BJ (cell line): ENCODE measurements at regions not wholly inside any gene's neighbourhood (a gene's known extent, or its start where the extent isn't known, plus 50 kb on each side); places are given as distances from the start of the nearest gene placed in this dataset.

Source experiments
- CTCF ChIA-PET: fragments of 350-600 bp; formaldehyde crosslinking; extraction: SDS; loops from one replicate; lab custom pipeline; 2021; ENCODE audit warnings: antibody characterized with exemption, inconsistent platforms; lab: Yijun Ruan, JAX
- POLR2A ChIA-PET: fragments of 300-600 bp; sonication (Branson Sonifier 250); formaldehyde crosslinking; extraction: SDS; loops from one replicate; lab custom pipeline; 2021; ENCODE audit warnings: antibody characterized with exemption; lab: Charles Lee
- DNase-seq: peaks from one replicate; pipeline ENCODE4 v3.0.0-alpha.2; 2011; ENCODE audit warnings: low read depth
- H3K27me3 ChIP-seq: 2 replicates; pipeline ENCODE4 v1.6.0; 2011; ENCODE audit warnings: low read length; ENCODE audit not compliant: control insufficient read depth, insufficient read depth
- H3K36me3 ChIP-seq: 2 replicates; pipeline ENCODE4 v1.5.1; 2011; ENCODE audit warnings: low read length; ENCODE audit not compliant: control insufficient read depth, insufficient read depth
- H3K4me3 ChIP-seq: 2 replicates; pipeline ENCODE4 v1.5.1; 2011; ENCODE audit warnings: low read depth, mild to moderate bottlenecking, control low read depth, low read length
- CTCF ChIP-seq: IDR thresholded peaks from 2 replicates; pipeline ENCODE4 v1.5.1; 2011; ENCODE audit warnings: low read depth, mild to moderate bottlenecking, control low read depth, inconsistent platforms, low read length, moderate library complexity; ENCODE audit not compliant: insufficient read depth

GRCh38 chrX:63927848-63928247 is 142.8 kb upstream of the ARHGEF9 start:
- H3K36me3 ChIP-seq: no peaks in the 10 kb centered on the region
- DNase-seq: no peak
- no peak for TF ChIP-seq CTCF
- ChIA-PET CTCF (interaction anchor here (0.8 kb wide), 1 partner anchor 241 kb away, joined by 3 read pairs; no protein-coding TSS in a partner anchor), POLR2A (no interaction called here)
- no peak overlapping the region for H3K4me3 ChIP-seq
- no peaks in the 10 kb centered on the region for H3K27me3 ChIP-seq

DNA sequence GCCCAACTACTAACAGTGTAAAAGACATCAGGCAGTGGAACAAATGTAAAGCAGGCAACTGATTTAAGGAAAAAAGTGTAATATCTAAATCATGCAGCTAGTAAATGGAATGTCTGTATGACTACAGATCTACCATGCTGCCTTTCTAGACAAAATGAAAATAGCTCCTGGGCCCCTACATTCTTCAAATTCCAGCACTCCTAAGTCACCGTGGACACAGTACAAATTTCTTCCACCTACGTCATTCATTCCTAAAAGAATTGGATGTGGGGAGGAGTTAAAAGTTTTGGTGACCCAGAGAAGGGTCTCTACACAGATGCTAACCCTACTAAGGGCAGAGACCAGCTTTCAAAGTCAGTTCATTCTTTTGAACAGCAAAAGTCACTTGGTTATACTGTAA is 137.2 kb upstream of the ARHGEF9 start:
- no peak for TF ChIP-seq CTCF
- POLR2A ChIA-PET: no interaction called here
- CTCF ChIA-PET: interaction anchor here (0.8 to 2.4 kb wide), 2 partner anchors 10 to 263 kb away, joined by 3 to 6 read pairs; no protein-coding TSS in a partner anchor
- H3K36me3 ChIP-seq: no peaks in the 10 kb centered on the region
- no peaks in the 10 kb centered on the region for H3K27me3 ChIP-seq
- DNase-seq: peak; percentile 59
- no peak overlapping the region for H3K4me3 ChIP-seq

DNA sequence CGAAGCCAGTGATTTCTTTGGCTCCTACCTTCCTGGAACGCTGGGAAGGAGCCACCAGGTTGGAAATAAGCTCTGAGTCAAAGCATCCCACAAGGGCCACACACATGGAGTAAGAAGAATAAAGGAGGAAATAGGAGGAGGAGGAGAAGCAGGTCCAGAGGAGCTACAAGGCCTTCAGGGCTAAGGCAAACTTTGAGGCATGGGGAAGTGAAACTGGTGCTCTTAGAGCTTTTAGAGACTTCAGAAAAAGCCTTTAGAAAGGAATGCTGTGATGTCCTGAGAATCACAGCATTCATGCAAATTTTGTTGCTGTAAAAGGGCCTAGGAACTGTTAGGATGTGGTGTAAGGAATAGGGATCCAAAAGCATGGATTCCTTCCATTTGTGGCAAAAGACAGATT is 135.9 kb upstream of the ARHGEF9 start:
- ChIA-PET CTCF (interaction anchor here (2.4 kb wide), 1 partner anchor 11 kb away, joined by 6 read pairs; no protein-coding TSS in a partner anchor), POLR2A (interaction anchor here (0.6 kb wide), 1 partner anchor 14 kb away, joined by 3 read pairs; no protein-coding TSS in a partner anchor)
- Histone ChIP-seq H3K4me3 (no peak overlapping the region), H3K27me3 (no peaks in the 10 kb centered on the region), H3K36me3 (no peaks in the 10 kb centered on the region)
- no peak for TF ChIP-seq CTCF
- DNase-seq: no peak

DNA sequence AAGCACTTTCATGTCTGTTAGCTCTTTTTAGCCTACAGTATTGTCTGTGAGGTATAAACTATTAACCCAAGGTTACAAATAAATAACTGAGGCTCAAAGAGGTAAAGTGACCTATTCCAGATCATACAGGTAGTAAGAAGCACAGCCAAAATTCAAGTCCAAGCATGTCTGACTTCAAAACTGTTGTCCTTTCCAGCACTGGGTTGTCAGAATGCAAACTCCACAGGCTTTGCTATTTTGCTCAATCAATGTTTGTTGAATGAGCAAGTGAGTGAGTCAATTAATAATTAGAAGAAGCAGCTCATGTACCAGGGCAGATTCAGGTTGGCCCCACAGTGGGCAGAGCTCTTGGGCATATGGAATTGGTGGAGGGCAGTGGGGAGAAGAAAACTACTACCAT is 134.1 kb upstream of the ARHGEF9 start:
- H3K4me3 ChIP-seq: no peak overlapping the region
- ChIA-PET POLR2A (no interaction called here), CTCF (interaction anchor here (1.1 to 1.6 kb wide), 5 partner anchors 110 to 261 kb away, joined by 3 to 4 read pairs (median 3); no protein-coding TSS in a partner anchor)

DNA sequence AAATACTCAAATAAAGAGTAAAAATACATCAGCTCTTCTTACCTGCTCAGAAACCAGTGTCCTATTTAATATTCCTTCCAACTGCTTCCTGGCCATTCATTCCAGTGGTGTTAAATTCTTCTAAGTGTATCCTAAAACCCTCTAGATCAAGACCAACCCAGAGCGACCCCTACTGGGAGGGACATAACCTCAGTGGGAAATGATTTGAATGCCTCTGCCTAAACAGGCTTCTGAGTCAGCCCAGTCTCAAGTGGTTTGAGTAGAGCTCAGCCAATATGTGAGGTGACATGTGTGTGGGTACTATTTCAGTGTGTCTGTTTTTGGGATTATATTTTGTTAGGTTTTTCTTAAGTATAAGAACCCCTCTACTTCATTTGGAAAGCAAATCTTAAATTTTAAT is 133.6 kb upstream of the ARHGEF9 start:
- DNase-seq: no peak
- POLR2A ChIA-PET: no interaction called here
- no peaks in the 10 kb centered on the region for H3K36me3 ChIP-seq
- no peaks in the 10 kb centered on the region for H3K27me3 ChIP-seq
- CTCF ChIA-PET: interaction anchor here (0.6 to 1.6 kb wide), 7 partner anchors 109 to 379 kb away, joined by 3 to 4 read pairs (median 3); no protein-coding TSS in a partner anchor
- peak; percentile 42 for TF ChIP-seq CTCF
- no peak overlapping the region for H3K4me3 ChIP-seq

More for the DNA sequence above, 134.1 kb upstream of the ARHGEF9 start:
- no peak for DNase-seq
- Histone ChIP-seq H3K36me3 (no peaks in the 10 kb centered on the region), H3K27me3 (no peaks in the 10 kb centered on the region)
- TF ChIP-seq CTCF: no peak
